CD4-positive, alpha-beta T cell treated with Interleukin-4 for 1 hour (primary cell): ENCODE measurements at regions not wholly inside any gene's neighbourhood (a gene's known extent, or its start where the extent isn't known, plus 50 kb on each side); places are given as distances from the start of the nearest gene placed in this dataset.

Experiments
- DNase-seq, 2 donors: peaks; one replicate each; pipeline ENCODE4 v3.0.0-alpha.2; 2020 to 2022

DNA sequence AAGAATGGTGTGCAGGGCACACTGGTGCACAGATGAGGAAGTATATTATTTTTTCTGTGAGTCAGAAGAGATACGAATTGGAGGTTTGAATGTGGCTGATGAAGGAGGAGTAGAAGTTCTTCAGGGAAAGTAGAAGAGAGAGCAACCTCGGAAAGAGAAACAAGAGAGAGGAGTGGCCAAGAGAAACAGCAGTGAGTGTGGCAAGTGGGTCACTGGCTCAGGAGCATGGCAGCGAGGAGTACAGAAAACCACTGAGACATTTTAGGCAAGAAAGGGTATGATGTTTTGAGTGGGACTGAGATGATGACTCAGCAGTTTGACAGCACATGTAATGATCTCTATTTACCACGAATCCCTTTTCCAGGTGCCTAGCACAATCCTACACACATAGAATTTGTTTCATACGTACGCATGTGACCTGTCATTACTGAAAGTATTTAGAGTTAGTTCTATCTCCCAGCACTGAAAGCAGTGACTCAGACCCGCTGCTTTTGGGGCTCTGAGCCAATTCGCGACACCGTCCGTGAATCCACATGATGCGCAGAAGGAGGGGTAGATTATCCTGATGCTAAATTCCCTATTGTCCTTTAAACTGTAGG lies 915.4 kb downstream of the DCDC2C start:
- no peak for DNase-seq

DNA sequence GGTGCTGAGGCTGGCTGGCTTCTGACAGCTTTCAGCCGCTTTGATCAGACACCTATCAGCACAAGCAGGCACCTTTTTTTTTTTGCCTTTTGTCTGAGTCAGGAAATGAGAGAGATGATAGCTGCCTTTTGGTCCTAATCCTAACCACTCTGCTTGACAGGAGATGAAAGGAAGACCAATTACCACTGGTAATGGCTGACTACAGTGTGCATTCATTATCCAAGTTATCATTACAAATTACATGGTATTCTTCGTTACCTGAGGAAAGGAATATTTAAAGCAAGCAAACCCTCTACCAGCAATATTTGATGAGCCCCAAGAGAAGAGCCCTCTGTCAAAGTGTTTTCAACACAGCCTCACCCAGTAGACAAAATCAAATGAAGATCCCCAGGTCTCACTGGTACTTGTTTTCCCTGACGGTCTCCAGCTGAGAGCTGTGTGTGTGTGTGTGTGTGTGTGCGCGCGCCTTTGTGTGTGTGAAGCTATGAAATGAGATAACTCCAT lies 925.7 kb downstream of the DCDC2C start:
- no peak for DNase-seq

DNA sequence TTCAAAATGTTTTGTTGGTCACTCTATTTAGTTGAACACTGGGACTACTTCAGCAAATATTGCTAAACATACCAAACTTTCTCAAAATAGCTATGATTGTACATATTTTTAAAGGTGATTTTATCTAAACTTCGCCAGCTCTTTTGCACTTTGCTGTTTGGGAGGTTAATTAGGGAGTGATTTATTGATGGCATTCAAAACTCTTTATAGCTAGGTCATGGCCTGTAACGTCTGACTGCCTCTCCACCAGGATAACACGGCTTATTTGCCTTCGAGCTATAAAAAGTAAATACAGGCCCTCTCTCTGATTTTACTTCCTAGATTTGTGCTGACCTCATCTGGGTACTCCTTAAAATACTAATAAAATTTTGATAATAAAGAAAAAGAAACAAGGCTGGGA lies 931.9 kb downstream of the DCDC2C start:
- no peak for DNase-seq

DNA sequence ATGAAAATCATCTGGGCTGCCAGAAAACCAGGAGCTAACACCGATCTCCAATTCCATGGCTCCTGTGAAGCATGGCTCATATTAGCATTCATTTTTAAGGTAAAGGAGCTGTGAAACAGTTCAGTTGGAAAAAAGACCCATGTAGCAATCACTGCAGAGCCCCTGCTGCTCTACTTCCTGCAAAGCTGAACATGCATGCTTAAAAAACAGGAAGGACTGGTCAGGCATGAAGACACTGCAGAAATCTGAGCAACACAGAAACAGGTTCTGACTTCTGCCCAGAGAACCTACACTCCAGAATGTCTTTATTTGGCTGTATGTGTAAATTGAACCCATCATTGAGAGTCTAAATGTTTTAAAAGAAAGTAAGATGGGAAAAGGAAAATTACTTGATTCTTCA lies 950.6 kb downstream of the DCDC2C start:
- no peak for DNase-seq

DNA sequence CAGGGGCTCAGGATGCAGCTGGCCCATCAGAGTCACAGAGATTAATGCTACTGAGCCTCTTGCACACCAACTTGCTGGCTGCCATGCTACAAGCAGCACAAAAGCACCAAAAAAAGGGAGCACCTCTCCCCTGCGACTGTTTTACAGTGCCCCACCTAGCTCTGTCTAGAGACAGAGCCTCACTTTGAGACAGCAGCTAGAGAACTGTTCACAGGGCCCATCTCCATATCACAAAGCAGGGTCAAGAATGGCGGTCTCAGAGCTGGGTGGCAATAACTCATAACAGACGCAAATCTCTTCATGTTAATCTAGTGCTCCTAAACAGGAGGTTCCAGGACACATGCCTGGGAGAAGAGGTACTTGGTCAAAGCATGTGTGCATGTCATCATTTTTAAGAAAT lies 953.0 kb downstream of the DCDC2C start:
- DNase-seq: no peak

DNA sequence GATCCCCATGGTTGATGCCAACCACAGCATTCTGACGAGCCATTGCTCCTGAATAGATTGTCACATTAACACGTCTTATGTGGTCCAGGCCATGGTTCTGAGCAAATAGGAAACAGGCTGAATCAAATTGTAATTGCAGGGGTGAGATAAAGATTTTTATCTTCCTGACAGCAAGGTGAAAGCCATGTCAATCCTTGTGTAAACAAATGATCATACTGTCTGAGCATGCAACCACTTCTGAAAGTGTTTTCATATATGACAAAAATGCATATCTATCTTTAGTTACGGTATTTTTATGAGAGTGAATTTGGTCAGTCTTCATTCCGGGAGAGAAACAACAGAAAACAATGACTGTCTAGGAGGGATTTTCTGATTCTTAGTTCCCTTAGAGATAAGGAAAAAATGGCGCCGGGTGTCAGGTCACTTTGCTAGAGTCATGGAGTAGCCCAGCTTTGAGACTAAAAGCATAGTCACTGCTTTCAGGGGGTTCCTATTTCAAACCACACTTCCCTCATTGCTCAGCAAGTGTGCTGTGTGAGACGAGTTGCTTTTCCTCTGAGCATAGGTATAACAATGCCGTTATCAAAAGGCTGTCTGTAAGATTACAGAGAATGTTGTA lies 958.9 kb downstream of the DCDC2C start:
- DNase-seq: no peak

DNA sequence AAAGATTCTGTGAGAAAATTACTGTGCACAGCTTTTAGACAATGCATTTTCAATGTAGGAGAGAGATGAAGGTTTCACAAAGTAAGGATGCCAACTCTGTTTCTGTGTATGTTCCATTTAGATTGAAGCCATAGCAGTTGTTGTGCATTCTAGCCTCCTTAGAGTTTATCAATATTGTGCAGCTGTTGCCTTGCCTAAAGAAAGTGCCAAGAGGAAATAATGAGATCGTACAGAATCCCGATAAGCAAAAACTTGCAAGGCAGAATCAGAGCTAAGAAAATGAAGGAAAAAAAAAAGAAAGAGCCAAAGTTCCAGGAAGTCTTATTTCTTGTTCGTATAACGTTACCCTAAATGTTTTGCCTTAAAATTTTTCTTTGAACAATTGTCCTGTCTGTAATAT lies 965.0 kb downstream of the DCDC2C start:
- DNase-seq: no peak

DNA sequence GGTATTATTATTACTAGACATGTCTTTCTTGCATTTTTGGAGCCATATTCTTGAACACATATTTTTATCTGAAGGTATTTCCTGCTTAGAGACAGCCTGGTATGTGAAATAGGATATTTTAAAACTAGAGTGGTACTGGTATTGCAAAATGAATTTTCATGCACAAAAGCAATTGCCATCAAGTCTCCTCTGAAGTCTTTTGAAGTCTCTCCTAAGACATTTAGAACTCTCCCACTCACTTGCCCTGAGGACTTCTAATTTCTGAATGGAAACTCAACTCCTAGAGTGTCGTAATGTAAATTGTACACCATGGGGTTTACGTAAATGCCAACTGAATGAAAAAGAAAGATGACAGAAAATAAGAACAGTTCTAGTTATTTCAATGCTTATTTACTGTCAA lies 967.0 kb downstream of the DCDC2C start:
- DNase-seq: no peak

DNA sequence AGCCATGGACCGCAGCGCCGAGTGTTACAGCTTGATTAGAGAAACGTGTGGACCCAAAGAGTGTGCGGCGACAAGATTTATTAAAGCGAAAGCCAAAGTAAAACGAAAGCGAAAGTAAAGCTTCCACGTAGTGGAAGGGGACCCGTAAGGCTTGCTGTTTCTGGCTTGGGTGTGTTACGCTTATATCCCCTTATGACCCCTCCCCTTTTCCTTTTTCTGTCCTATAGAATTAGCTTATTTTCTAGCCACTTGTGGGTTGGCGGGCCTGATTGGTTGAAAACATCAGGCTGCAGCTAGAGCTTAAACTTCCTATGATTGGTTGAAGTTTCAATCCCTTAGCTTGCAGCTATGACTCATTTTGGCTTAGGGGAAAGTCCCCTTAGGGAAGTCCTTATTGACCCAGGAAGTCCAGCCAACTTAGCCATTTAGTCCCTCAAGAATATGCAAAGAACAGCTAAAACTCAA lies 969.7 kb downstream of the DCDC2C start:
- peak in 1 of 2 donors; percentile 11 for DNase-seq

DNA sequence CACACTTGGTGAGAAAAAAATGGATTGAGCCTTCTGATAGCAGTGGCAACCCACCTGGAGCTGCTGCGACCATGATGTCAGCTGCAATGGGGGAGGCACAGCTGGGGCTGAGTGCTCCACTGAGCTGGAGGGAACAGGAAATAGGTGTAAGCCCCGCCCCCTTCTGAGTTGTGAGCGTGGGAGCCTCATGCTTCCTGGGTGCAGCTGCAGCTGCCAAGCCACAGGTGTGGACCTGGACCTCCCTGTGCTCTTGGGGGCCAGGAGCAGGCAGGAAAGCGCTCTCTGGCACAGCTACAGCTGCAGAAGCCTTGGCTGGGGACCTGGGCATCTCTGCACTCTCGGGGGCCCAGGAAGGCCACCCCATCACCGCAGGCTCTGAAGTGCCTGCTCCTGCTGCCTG lies 970.6 kb downstream of the DCDC2C start:
- DNase-seq: peak in 1 of 2 donors; percentile 6

DNA sequence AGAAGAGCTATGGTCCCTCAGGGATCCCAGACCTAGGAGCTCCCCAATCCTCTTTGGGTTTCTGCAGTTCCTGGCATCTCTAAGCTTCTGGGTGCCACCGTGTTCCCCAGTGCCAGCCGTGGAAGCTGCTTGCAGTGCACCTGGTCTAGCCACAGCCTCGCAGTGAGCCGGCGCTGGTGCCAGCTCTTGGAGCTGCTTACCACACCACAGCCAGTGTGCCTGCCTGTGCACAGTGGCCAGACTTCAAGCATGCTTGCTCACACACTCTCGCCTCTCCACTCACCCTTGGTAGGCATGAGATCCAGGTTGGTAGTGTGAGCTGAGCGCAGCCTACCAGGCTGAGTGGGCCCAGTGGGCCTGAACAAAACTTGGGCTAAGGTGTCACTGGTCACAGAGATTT lies 971.9 kb downstream of the DCDC2C start:
- DNase-seq: no peak

DNA sequence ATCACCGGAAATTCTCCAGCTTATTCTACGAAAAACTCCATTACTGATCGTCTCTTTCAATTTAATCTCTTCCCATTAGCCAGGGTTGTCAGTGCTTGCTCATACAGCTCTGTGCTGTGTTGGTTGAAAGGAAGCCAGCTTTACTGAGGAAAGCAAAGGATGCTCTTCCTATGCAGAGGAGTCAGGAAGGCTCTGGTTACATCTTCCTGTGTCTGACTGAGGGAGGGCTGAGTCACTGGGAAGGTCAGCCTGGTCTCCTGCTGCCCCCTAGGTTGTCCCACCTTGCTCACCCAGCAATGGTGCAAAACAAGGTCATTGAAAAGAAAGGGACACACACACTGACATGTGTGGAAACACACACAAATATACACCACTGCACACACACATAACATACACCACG lies 975.6 kb downstream of the DCDC2C start:
- DNase-seq: no peak

DNA sequence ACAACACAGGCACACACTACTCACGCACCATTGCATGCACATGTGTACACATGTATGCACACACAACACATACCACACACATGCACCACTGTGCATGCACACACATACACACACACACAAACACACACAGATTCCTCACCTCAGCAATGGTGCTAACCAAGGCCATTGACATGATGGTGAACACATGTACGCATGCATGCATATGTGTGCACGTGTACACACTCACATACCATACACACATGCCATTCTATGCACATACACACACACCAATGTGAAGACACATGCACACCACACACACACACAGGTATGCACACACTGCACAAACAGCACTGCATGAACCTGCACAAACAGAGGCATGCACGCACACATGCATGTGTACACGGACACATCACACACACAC lies 976.0 kb downstream of the DCDC2C start:
- no peak for DNase-seq

DNA sequence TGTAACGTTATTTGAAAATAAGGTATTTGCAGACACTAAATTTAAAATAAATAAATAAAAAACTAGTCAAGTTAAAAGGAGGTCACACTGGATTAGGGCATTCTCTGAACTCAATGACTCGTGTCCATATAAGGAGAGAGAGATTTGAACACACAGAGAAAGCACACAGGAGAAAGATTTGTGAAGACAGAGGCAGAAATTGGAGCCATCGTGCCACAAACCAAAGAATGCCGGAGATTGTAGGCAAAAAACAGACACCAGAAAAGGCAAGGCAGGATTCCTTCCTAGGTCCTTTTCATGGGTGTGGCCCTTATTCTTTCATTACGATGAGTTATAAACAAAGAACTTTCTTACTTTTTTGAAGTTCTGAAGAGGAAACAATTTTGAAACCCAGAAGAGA lies 981.5 kb downstream of the DCDC2C start:
- DNase-seq: no peak

DNA sequence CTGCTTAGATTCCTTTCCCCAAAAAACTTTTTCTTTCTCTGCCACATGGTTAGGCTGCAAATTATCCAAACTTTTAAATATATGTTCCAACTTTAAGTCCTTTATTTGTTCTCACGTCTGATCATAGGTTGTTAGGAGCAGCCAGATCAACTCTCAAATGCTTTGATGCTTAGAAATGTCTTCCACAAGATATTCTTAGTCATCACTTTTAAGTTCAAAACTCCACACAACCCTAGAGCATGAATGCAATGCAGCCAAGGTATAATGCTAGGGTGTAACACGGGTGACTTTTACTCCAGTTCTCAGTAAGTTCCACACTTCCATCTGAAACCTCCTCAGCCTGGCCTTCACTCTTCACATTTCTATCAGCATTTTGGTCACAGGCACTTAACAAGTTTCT lies 987.5 kb downstream of the DCDC2C start:
- no peak for DNase-seq

DNA sequence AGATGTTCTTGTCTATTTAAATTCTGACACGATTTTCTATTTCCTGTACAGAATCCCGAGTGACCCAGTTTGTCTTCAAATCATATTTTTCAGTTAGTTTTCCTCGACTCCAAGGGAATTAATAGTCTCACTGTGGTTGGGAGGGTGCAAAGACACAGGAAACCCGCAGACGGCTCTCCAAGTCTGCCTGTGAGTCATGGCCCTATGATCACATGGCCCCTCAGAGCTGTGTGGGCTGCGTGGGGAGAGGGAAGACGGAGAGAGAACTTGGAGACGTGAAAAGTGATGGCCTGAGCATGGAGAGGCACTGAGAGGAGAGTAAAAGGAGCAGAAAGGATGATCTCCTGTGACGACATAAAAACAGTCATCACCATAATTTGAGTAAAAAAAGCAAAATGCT lies 989.9 kb downstream of the DCDC2C start:
- DNase-seq: no peak

DNA sequence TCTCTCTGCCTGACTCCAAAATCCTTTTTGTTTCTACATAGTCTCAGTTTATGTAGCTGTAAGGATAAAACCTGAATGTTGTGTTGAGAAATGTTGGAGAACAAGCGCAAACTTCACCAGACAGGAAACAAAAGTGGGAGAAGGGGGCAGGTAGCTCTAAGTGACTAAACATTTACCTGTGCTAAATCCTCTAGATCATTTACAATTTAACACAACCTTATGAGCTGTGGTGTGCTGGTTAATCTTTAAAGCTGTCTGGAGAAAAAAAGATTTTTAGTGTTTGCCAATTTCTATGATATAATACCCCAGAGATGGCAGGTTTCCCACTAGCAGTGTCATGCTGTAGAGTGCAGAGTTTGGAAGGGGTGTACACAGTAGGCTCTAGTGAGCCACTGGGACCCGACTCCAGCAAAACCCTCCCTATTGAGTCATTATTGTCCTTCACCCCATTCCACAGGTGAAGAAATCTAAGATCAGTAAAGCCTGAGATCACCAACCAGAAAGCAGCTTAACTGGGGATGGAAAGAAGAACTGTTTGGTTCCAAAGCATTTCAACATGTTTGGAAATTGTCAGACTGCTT lies 992.0 kb downstream of the DCDC2C start:
- no peak for DNase-seq

DNA sequence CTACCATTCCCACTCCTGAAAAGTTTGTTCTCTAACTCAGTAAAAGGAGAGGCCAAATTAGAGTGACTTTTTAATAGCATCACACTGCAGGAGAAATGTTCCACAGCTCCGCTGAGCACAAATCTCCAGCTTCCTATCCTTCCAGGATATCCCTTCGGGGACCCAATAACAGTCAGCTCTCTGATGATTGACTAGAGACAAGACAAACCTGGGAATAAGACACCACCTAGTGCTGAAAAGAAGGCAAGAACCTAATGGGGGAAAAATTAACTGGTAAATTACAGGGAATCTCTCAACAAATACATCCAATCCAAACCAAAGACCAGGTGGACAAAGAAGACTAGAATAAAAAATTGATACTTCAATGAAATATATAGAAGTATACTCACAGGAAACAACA lies 977.1 kb upstream of the SOX11 start:
- no peak for DNase-seq

DNA sequence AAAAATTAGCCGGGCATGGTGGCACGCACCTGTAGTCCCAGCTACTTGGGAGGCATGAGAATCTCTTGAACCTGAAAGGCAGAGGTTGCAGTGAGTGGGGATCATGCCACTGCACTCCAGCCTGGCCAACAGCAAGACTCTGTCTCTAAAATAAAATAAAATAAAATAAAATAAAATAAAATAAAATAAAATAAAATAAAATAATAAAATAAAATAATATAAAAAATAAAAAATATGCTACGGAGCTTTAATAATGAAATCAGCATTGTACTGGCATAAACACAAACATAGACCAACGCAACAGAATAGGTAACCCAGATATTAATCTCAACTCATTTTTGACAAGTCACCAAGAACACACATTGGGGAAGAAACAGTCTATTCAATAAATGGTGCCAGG lies 973.4 kb upstream of the SOX11 start:
- no peak for DNase-seq

DNA sequence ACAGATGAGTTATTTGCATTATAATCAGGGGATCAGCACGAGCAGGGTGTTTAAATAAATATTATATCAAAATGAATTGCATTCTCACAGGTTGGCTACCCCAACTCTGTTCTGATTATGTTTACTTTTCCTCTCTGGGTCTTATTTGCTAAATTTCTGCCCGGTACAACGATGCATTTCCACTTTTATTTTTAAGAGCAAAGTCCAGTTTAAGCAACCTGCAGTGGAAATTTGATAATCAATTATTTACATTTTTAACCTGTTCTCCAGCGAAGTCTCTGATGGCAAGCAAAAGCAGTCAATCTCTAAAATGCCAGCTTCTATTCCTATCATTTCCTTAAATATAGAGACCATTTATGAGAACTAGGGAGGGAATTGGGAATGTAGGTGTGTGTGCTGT lies 966.6 kb upstream of the SOX11 start:
- no peak for DNase-seq

DNA sequence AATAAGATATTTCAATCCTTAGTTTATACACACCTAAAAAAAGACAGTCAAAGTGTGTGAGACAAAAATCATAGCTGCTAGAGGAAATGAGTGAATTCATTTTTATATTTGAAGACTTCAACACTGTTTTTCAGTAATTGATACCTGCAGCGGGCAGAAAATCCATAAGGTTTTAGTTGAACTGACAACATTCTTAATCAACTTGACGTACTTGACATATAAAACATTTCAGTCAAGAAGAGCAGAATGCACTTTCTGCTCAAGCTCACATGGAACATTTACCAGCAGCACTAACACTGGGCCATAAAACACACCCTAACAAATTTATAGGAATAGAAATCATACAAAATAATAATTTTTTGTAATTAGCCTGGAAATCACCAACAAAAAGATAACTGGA lies 959.6 kb upstream of the SOX11 start:
- no peak for DNase-seq

DNA sequence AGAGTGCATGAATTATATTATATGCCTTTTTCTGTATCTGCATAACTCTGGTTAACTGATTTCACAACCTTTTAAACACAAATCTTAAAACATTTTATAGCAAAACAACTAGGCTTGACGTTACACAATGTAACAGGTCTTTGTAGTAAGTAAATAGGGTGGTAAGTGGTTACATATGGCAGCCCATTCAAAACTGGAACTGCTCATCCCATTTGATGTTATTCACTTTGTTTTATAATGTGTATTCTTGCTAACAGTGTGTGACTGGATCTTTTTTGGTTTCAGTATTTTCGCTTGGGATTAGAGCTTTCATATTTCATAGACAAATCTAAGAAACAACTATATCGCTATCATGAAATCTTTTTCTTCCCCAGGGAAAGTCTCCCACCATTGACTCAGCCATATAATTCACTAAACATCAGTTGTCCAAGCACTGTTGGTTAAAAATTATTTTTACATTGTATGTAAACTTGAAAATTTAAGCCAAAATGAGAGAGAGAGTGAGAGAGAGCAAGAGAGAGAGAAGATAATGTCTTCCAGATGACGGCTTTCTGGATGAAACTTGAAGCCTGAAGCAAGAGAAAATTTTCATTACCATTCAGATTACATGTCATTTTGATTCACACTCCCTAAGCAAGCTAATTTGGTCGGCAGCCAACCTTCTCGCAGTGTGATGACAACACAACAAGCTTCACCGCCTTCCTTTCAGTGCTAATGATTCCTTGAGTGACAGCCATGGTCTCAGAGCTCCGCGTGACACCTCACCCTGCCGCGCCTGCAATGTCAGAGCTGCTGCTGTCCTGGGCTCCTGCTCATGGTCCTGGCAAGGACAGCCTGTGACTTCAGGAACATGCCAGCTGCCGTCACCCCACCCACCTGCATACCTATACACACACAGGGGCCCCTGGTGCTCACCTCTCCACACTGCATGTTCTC lies 946.9 kb upstream of the SOX11 start:
- no peak for DNase-seq

DNA sequence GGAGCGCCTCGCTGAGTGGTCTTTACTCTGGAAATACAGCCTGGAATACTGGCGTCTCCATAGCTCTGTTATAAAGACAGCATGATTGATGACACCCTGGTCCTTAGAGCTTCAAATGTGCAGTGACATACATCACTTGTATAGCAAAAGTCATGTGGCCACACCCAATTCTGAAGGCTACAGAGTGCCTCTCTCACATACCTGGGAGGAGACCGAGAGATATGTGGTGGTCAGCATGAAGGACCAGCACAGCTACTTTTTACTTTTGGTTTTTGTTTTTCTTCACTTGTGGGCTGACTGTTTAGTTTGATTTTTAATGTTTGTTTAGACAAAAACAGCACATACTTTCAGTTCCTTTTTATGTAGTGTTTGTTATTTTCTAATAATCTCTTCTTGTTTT lies 938.5 kb upstream of the SOX11 start:
- no peak for DNase-seq
